Liver (tissue), 8 donors: ENCODE measurements at regions not wholly inside any gene's neighbourhood (a gene's known extent, or its start where the extent isn't known, plus 50 kb on each side); places are given as distances from the start of the nearest gene placed in this dataset.

ENCODE experiments used
- DNase-seq: peaks from one replicate; pipeline ENCODE4 v3.0.0-alpha.2; 2017; ENCODE audit warnings: low spot score
- H3K27ac ChIP-seq, 2 donors: one replicate each; pipeline ENCODE4 v1.7.0; 2013; ENCODE audit warnings: inconsistent platforms in 2 of 2, low read length in 2 of 2, control low read depth in 1 of 2, low read depth in 1 of 2, mild to moderate bottlenecking in 1 of 2
- H3K27me3 ChIP-seq, 4 donors: one replicate each; pipeline versions ENCODE4 v1.6.1 to v1.7.0; 2013; ENCODE audit warnings: low read length in 3 of 4, inconsistent platforms in 1 of 4, mild to moderate bottlenecking in 1 of 4, moderate library complexity in 1 of 4; ENCODE audit not compliant: control insufficient read depth in 4 of 4, insufficient read depth in 4 of 4
- H3K36me3 ChIP-seq, 4 donors: one replicate each; pipeline versions ENCODE4 v1.6.1 to v1.7.0; 2013; ENCODE audit warnings: low read length in 3 of 4, mild to moderate bottlenecking in 3 of 4, low read depth in 1 of 4, moderate library complexity in 1 of 4; ENCODE audit not compliant: control insufficient read depth in 4 of 4, insufficient read depth in 3 of 4
- H3K4me1 ChIP-seq, 4 donors: one replicate each; pipeline versions ENCODE4 v1.6.1 to v1.7.0; 2013; ENCODE audit warnings: low read length in 3 of 4, mild to moderate bottlenecking in 3 of 4, moderate library complexity in 1 of 4; ENCODE audit not compliant: control insufficient read depth in 4 of 4, insufficient read depth in 4 of 4
- H3K4me3 ChIP-seq, 3 donors: one replicate each; pipeline versions ENCODE4 v1.6.1 to v1.7.0; 2013; ENCODE audit warnings: low read length in 3 of 3, control low read depth in 1 of 3, low read depth in 1 of 3, mild to moderate bottlenecking in 1 of 3
- H3K9ac ChIP-seq, 2 donors: one replicate each; pipeline ENCODE4 v1.7.0; 2013; ENCODE audit warnings: low read length in 2 of 2, mild to moderate bottlenecking in 2 of 2, moderate library complexity in 2 of 2, control low read depth in 1 of 2, low read depth in 1 of 2
- H3K9me3 ChIP-seq, 4 donors: one replicate each; pipeline versions ENCODE4 v1.6.1 to v1.7.0; 2013; ENCODE audit warnings: low read length in 3 of 4; ENCODE audit not compliant: control insufficient read depth in 4 of 4
- ATF3 ChIP-seq: IDR thresholded peaks from 2 replicates; pipeline ENCODE4 v1.6.1; 2016; ENCODE audit warnings: antibody characterized with exemption
- CTCF ChIP-seq: fragments of 150-350 bp; IDR thresholded peaks from 2 replicates; pipeline ENCODE4 v1.5.1; 2017; ENCODE audit warnings: improper control_type of control experiment, low read depth, low read length; ENCODE audit not compliant: missing input control
- EGR1 ChIP-seq, 2 donors: IDR thresholded peaks; 2 replicates each; pipeline ENCODE4 v1.6.1; 2016 to 2018; ENCODE audit warnings: antibody characterized with exemption in 2 of 2, low read depth in 2 of 2
- FOXA1 ChIP-seq: IDR thresholded peaks from 2 replicates; pipeline ENCODE4 v1.6.1; 2016; ENCODE audit warnings: antibody characterized with exemption
- FOXA2 ChIP-seq: IDR thresholded peaks from 2 replicates; pipeline ENCODE4 v1.6.1; 2016; ENCODE audit warnings: antibody characterized with exemption
- GABPA ChIP-seq, 2 donors: IDR thresholded peaks in 1 of 2; conservative IDR thresholded peaks in 1 of 2; 2 replicates each; pipeline ENCODE4 v1.6.1; 2016; ENCODE audit warnings: antibody characterized with exemption in 2 of 2, mild to moderate bottlenecking in 1 of 2, moderate library complexity in 1 of 2
- HNF4A ChIP-seq, 2 donors: conservative IDR thresholded peaks; 2 replicates each; pipeline ENCODE4 v1.6.1; 2016; ENCODE audit warnings: antibody characterized with exemption in 2 of 2, mild to moderate bottlenecking in 2 of 2
- HNF4G ChIP-seq: IDR thresholded peaks from 2 replicates; pipeline ENCODE4 v1.6.1; 2016; ENCODE audit warnings: antibody characterized with exemption
- JUND ChIP-seq, 2 donors: IDR thresholded peaks; 2 replicates each; pipeline ENCODE4 v1.6.1; 2016; ENCODE audit warnings: antibody characterized with exemption in 2 of 2
- MAX ChIP-seq: IDR thresholded peaks from 2 replicates; pipeline ENCODE4 v1.6.1; 2016; ENCODE audit warnings: antibody characterized with exemption
- NR2F2 ChIP-seq: IDR thresholded peaks from 2 replicates; pipeline ENCODE4 v1.6.1; 2016; ENCODE audit warnings: antibody characterized with exemption
- RAD21 ChIP-seq, 2 donors: IDR thresholded peaks; 2 replicates each; pipeline ENCODE4 v1.6.1; 2016; ENCODE audit warnings: antibody characterized with exemption in 2 of 2, mild to moderate bottlenecking in 2 of 2
- REST ChIP-seq: IDR thresholded peaks from 2 replicates; pipeline ENCODE4 v1.6.1; 2016; ENCODE audit warnings: antibody characterized with exemption, mild to moderate bottlenecking
- RXRA ChIP-seq, 2 donors: IDR thresholded peaks; 2 replicates each; pipeline ENCODE4 v1.6.1; 2017 to 2018; ENCODE audit warnings: antibody characterized with exemption in 2 of 2, mild to moderate bottlenecking in 1 of 2
- SP1 ChIP-seq: IDR thresholded peaks from 2 replicates; pipeline ENCODE4 v1.6.1; 2018; ENCODE audit warnings: antibody characterized with exemption, mild to moderate bottlenecking
- TAF1 ChIP-seq: conservative IDR thresholded peaks from 2 replicates; pipeline ENCODE4 v1.6.1; 2016; ENCODE audit warnings: antibody characterized with exemption, mild to moderate bottlenecking
- YY1 ChIP-seq: IDR thresholded peaks from 2 replicates; pipeline ENCODE4 v1.6.1; 2016; ENCODE audit warnings: antibody characterized with exemption, mild to moderate bottlenecking
- ZBTB33 ChIP-seq: IDR thresholded peaks from 2 replicates; pipeline ENCODE4 v1.6.1; 2016; ENCODE audit warnings: antibody characterized with exemption
- WGBS: extraction: QIAGEN DNeasy Blood & Tissue Kit; methylation state at CpG from one replicate; pipeline ENCODE4 v1.1.7; 2013; 5-methylcytosine and 5-hydroxymethylcytosine counted together
- donor health status: healthy.
- donor health status: healthy.
- donor health status: healthy.
- donor health status: healthy.
- donor health status: healthy.

GRCh38 chr11:95565724-95566141, 223.8 kb downstream of the FAM76B start:
- Histone ChIP-seq H3K4me3 (no peak overlapping the region), H3K27me3 (no peaks in the 10 kb centered on the region), H3K27ac (no peak overlapping the region), H3K4me1 (no peaks in the 10 kb centered on the region), H3K9me3 (peaks cover 0 to 5% (median 0%) of the 10 kb centered on the region in 4 donors), H3K36me3 (no peaks in the 10 kb centered on the region), H3K9ac (no peak overlapping the region)
- 92% methylated on average over 1 of the region's 1 CpG for WGBS
- no peak for DNase-seq
- TF ChIP-seq MAX = no peak
- TF ChIP-seq YY1 = no peak
- TF ChIP-seq RXRA (IDR thresholded peaks at IDR 0.05) = no peak
- no peak for TF ChIP-seq HNF4A (conservative IDR thresholded peaks at IDR 0.05)
- TF ChIP-seq EGR1 (IDR thresholded peaks at IDR 0.05; ENCODE audit: low read depth in 2 of 2) = no peak
- TF ChIP-seq RAD21 (IDR thresholded peaks at IDR 0.05) = no peak
- TF ChIP-seq SP1 = no peak
- no peak for TF ChIP-seq ATF3
- TF ChIP-seq ZBTB33 = no peak
- TF ChIP-seq CTCF = no peak
- TF ChIP-seq FOXA1 = no peak
- no peak for TF ChIP-seq NR2F2
- TF ChIP-seq HNF4G = no peak
- no peak for TF ChIP-seq TAF1
- TF ChIP-seq REST = no peak
- TF ChIP-seq FOXA2 = no peak
- TF ChIP-seq JUND (IDR thresholded peaks at IDR 0.05) = no peak
- TF ChIP-seq GABPA (IDR thresholded peaks at IDR 0.05 in 1 of 2, conservative IDR thresholded peaks at IDR 0.05 in 1 of 2) = no peak

GRCh38 chr11:95563859-95564258, 225.7 kb downstream of the FAM76B start:
- no peak for DNase-seq
- Histone ChIP-seq H3K27me3 (no peaks in the 10 kb centered on the region), H3K9ac (no peak overlapping the region), H3K36me3 (no peaks in the 10 kb centered on the region), H3K9me3 (peaks cover 0 to 5% (median 0%) of the 10 kb centered on the region in 4 donors), H3K4me1 (no peaks in the 10 kb centered on the region), H3K27ac (no peak overlapping the region), H3K4me3 (no peak overlapping the region)
- 58% methylated on average over 2 of the region's 2 CpGs for WGBS
- TF ChIP-seq NR2F2 = no peak
- TF ChIP-seq MAX = no peak
- no peak for TF ChIP-seq REST
- TF ChIP-seq JUND (IDR thresholded peaks at IDR 0.05) = no peak
- no peak for TF ChIP-seq YY1
- TF ChIP-seq HNF4G = no peak
- TF ChIP-seq ZBTB33 = no peak
